GM12872 (cell line): ENCODE measurements at regions not wholly inside any gene's neighbourhood (a gene's known extent, or its start where the extent isn't known, plus 50 kb on each side); places are given as distances from the start of the nearest gene placed in this dataset.

Source experiments
- CTCF ChIP-seq: IDR thresholded peaks from 3 replicates; pipeline ENCODE4 v1.5.1; 2011; ENCODE audit warnings: low read depth, mild to moderate bottlenecking, low read length, moderate library complexity; ENCODE audit not compliant: insufficient read depth

- no peak for TF ChIP-seq CTCF
Observed at GRCh38 chr12:4014858-4015224, 141.6 kb upstream of the PARP11 start.

- TF ChIP-seq CTCF: no peak
Observed at GRCh38 chr12:4014444-4014843, 141.2 kb upstream of the PARP11 start.

GRCh38 chr12:4012977-4013968 lies 140.1 kb upstream of the PARP11 start:
- TF ChIP-seq CTCF: no peak

- no peak for TF ChIP-seq CTCF
Observed at GRCh38 chr12:4012073-4012472, 138.9 kb upstream of the PARP11 start.

- no peak for TF ChIP-seq CTCF
Observed at GRCh38 chr12:4011597-4011996, 138.4 kb upstream of the PARP11 start.

GRCh38 chr12:4009979-4010704 lies 136.9 kb upstream of the PARP11 start:
- no peak for TF ChIP-seq CTCF

- no peak for TF ChIP-seq CTCF
Observed at GRCh38 chr12:4006743-4007142, 133.5 kb upstream of the PARP11 start.
